ENCODE measurements at regions not wholly inside any gene's neighbourhood (a gene's known extent, or its start where the extent isn't known, plus 50 kb on each side); places are given as distances from the start of the nearest gene placed in this dataset.

DNA sequence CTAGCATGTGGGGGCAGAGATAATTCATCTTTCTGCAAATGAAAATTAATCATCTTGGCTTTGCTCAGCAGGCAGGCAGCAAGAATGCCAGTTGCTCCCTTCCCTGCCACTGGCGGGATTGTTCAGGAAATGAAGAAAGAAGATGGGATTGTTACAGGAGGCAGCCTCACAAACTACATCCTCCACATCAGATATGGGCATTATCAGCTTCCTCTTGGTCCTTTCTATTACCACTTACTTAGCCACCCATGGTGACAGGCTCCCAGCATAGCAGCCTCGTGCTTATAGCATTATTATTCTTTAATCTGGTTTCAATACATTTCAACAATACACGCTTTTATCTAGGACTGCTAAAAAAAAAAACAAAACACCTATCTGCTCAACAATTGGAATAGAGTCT lies 461.6 kb upstream of the ISX start:
- no peak overlapping the region for H3K27ac ChIP-seq (ENCODE audit: extremely low read length, insufficient read depth, low read length)
- no peaks in the 10 kb centered on the region for H3K9me3 ChIP-seq (ENCODE audit: low read length)
- H2AFZ ChIP-seq (ENCODE audit: low read length): no peak overlapping the region
- H4K20me1 ChIP-seq (ENCODE audit: insufficient read depth, low read length): no peaks in the 10 kb centered on the region
- CTCF ChIA-PET (ENCODE audit: low intra/inter-chr PET ratio, low total read pairs): no interaction called here
- H3K4me1 ChIP-seq (ENCODE audit: insufficient read depth, low read length): no peaks in the 10 kb centered on the region
- in situ Hi-C loops (cut with HindIII; ENCODE audit: extremely low pct_ligation_motif_present, low pct_unique_long_range_greater_than_20kb): no loop called here
- FAIRE-seq: no peak
- no peak overlapping the region for H3K4me3 ChIP-seq (replicated peaks in 1 of 3; ENCODE audit: insufficient read depth in 1 of 3, low read depth in 2 of 3, low read length in 3 of 3)
- no peak overlapping the region for H3K4me2 ChIP-seq (ENCODE audit: low read depth, low read length)
- no peaks in the 10 kb centered on the region for H3K79me2 ChIP-seq (ENCODE audit: insufficient read depth, low read length)
- no peak for ATAC-seq
- H3K27me3 ChIP-seq (ENCODE audit: control insufficient read depth in 1 of 2, insufficient read depth in 2 of 2, low read length in 2 of 2): 0 out of 5 replicates have a peak, but pooled peaks cover 0 to 3% of the 10 kb centered on the region in 2 experiments
- no peak overlapping the region for H3K9ac ChIP-seq (ENCODE audit: insufficient read depth, low read depth, low read length)
- intact Hi-C loops (cut with micrococcal nuclease; ENCODE audit: unreplicated experiment): no loop called here
- DNase-seq (ENCODE audit: low spot score): no peak
- no TSS peak for BruUV-seq (replicated peaks)
- WGBS (ENCODE audit: low lambda C conversion rate): 6% methylated on average over 3 of the region's 3 CpGs
- no peaks in the 10 kb centered on the region for H3K36me3 ChIP-seq (replicated peaks in 1 of 2; ENCODE audit: control insufficient read depth in 1 of 2, insufficient read depth in 2 of 2, low read length in 2 of 2)
- TF ChIP-seq ZSCAN9 (CRISPR knock-in tag; IDR thresholded peaks at IDR 0.05; ENCODE audit: borderline replicate concordance) (no peak), ZKSCAN8 (CRISPR knock-in tag; IDR thresholded peaks at IDR 0.05; ENCODE audit: borderline replicate concordance) (no peak), NFKB2 (CRISPR knock-in tag; IDR thresholded peaks at IDR 0.05; ENCODE audit: borderline replicate concordance) (no peak), FOXP1 (IDR thresholded peaks at IDR 0.05) (no peak), FOXP1 (CRISPR knock-in tag; IDR thresholded peaks at IDR 0.05) (no peak), STAT5B (CRISPR knock-in tag; IDR thresholded peaks at IDR 0.05) (no peak), ZC3H4 (CRISPR knock-in tag; IDR thresholded peaks at IDR 0.05; ENCODE audit: borderline replicate concordance) (no peak)
- TF ChIP-seq, protein P1, sequence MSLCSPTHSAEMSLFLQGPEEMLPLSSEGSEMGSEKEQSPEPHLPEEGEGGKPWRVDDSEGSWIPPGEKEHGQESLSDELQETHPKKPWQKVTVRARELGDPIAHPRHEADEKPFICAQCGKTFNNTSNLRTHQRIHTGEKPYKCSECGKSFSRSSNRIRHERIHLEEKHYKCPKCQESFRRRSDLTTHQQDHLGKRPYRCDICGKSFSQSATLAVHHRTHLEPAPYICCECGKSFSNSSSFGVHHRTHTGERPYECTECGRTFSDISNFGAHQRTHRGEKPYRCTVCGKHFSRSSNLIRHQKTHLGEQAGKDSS (CRISPR knock-in tag; IDR thresholded peaks at IDR 0.05; ENCODE audit: borderline replicate concordance, low read depth): no peak
- POLR2A ChIA-PET: no interaction called here

DNA sequence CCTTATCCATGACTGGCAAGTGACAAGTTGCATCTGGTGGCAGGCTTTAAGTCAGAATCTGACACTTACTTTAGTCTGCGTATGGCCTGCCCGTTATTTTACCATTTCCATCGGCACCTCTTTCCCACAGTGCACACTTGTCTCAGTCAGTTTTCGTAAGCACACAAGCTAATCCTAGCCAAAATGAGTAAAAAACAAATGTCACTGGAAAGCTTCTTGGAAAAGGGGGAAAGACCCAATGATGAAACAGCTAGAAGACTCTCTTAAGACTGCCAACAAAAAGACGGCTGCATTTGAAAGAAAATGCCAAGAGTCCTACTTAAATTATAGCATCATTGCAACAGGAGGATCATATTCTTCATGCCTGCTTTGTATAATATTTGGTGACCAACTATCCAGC lies 457.9 kb upstream of the ISX start:
- in situ Hi-C loops (cut with HindIII; ENCODE audit: extremely low pct_ligation_motif_present, low pct_unique_long_range_greater_than_20kb) (no loop called here), intact Hi-C loops (cut with micrococcal nuclease; ENCODE audit: unreplicated experiment) (no loop called here)
- TF ChIP-seq TAF1 (CRISPR knock-in tag; IDR thresholded peaks at IDR 0.05) (no peak), KLF13 (CRISPR knock-in tag; IDR thresholded peaks at IDR 0.05) (no peak), MYC (CRISPR knock-in tag; IDR thresholded peaks at IDR 0.05; ENCODE audit: borderline replicate concordance) (no peak), NFE2 (CRISPR knock-in tag; IDR thresholded peaks at IDR 0.05) (no peak), PPARG (CRISPR knock-in tag; conservative IDR thresholded peaks at IDR 0.05) (no peak), ATF7 (IDR thresholded peaks at IDR 0.05) (no peak), ATF7 (CRISPR knock-in tag; IDR thresholded peaks at IDR 0.05) (no peak)
- TF ChIP-seq, protein P2, sequence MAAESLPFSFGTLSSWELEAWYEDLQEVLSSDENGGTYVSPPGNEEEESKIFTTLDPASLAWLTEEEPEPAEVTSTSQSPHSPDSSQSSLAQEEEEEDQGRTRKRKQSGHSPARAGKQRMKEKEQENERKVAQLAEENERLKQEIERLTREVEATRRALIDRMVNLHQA (CRISPR knock-in tag; IDR thresholded peaks at IDR 0.05): no peak
- TF ChIP-seq, protein P3, sequence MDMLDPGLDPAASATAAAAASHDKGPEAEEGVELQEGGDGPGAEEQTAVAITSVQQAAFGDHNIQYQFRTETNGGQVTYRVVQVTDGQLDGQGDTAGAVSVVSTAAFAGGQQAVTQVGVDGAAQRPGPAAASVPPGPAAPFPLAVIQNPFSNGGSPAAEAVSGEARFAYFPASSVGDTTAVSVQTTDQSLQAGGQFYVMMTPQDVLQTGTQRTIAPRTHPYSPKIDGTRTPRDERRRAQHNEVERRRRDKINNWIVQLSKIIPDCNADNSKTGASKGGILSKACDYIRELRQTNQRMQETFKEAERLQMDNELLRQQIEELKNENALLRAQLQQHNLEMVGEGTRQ (IDR thresholded peaks at IDR 0.05; ENCODE audit: low read depth, low read length): no peak
- TF ChIP-seq, protein P3 (CRISPR knock-in tag; IDR thresholded peaks at IDR 0.05; ENCODE audit: borderline replicate concordance): no peak
- WGBS (ENCODE audit: low lambda C conversion rate): 49% methylated on average over 5 of the region's 5 CpGs
- Histone ChIP-seq H3K4me1 (ENCODE audit: insufficient read depth, low read length) (no peaks in the 10 kb centered on the region), H3K9ac (ENCODE audit: insufficient read depth, low read depth, low read length) (no peak overlapping the region), H3K4me2 (ENCODE audit: low read depth, low read length) (no peak overlapping the region), H3K27ac (ENCODE audit: extremely low read length, insufficient read depth, low read length) (no peak overlapping the region), H3K9me3 (ENCODE audit: low read length) (no peaks in the 10 kb centered on the region), H2AFZ (ENCODE audit: low read length) (no peak overlapping the region), H3K27me3 (ENCODE audit: control insufficient read depth in 1 of 2, insufficient read depth in 2 of 2, low read length in 2 of 2) (no peaks in the 10 kb centered on the region), H4K20me1 (ENCODE audit: insufficient read depth, low read length) (no peaks in the 10 kb centered on the region), H3K36me3 (replicated peaks in 1 of 2; ENCODE audit: control insufficient read depth in 1 of 2, insufficient read depth in 2 of 2, low read length in 2 of 2) (no peaks in the 10 kb centered on the region), H3K4me3 (replicated peaks in 1 of 3; ENCODE audit: insufficient read depth in 1 of 3, low read depth in 2 of 3, low read length in 3 of 3) (no peak overlapping the region), H3K79me2 (ENCODE audit: insufficient read depth, low read length) (no peaks in the 10 kb centered on the region)
- CTCF ChIA-PET (ENCODE audit: low intra/inter-chr PET ratio, low total read pairs): no interaction called here
- POLR2A ChIA-PET: no interaction called here
- DNase-seq (ENCODE audit: low spot score) (no peak), ATAC-seq (no peak), FAIRE-seq (no peak)
- BruUV-seq (replicated peaks): no TSS peak

Measured in HepG2 (cell line).